ENCODE measurements at regions not wholly inside any gene's neighbourhood (a gene's known extent, or its start where the extent isn't known, plus 50 kb on each side); places are given as distances from the start of the nearest gene placed in this dataset.

DNA sequence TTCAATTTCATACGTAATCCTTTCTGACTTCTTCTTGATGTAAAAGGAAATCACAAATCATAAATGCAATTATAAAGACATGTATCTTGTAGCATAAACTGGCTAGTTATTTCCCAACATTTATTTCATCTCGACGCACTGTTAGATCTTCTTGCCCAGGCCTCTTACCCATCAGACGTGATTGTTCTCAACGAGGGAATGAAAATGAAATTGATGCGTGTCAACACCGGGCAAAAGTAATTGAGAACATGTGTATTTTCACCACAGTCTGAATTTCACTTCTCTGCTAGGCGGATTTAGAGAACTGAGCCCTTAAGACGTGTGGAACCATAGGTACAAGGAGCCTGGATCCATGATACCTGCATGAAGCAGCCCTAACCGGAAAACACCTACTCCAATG lies 519.7 kb downstream of the KCNT2 start:
- H3K36me3 ChIP-seq (ENCODE audit: control insufficient read depth in 2 of 2, insufficient read depth in 2 of 2, low read length in 1 of 2): no peaks in the 10 kb centered on the region
- WGBS (ENCODE audit: insufficient coverage, insufficient replicate concordance, low lambda C conversion rate, missing lambda C conversion rate): 39% methylated on average over 10 of the region's 10 CpGs
- H3K27ac ChIP-seq (ENCODE audit: control insufficient read depth, insufficient read depth): no peak overlapping the region
- no peak overlapping the region for H3K4me3 ChIP-seq
- TF ChIP-seq CBFB (IDR thresholded peaks at IDR 0.05; ENCODE audit: low read depth): no peak
- TF ChIP-seq, protein P1, sequence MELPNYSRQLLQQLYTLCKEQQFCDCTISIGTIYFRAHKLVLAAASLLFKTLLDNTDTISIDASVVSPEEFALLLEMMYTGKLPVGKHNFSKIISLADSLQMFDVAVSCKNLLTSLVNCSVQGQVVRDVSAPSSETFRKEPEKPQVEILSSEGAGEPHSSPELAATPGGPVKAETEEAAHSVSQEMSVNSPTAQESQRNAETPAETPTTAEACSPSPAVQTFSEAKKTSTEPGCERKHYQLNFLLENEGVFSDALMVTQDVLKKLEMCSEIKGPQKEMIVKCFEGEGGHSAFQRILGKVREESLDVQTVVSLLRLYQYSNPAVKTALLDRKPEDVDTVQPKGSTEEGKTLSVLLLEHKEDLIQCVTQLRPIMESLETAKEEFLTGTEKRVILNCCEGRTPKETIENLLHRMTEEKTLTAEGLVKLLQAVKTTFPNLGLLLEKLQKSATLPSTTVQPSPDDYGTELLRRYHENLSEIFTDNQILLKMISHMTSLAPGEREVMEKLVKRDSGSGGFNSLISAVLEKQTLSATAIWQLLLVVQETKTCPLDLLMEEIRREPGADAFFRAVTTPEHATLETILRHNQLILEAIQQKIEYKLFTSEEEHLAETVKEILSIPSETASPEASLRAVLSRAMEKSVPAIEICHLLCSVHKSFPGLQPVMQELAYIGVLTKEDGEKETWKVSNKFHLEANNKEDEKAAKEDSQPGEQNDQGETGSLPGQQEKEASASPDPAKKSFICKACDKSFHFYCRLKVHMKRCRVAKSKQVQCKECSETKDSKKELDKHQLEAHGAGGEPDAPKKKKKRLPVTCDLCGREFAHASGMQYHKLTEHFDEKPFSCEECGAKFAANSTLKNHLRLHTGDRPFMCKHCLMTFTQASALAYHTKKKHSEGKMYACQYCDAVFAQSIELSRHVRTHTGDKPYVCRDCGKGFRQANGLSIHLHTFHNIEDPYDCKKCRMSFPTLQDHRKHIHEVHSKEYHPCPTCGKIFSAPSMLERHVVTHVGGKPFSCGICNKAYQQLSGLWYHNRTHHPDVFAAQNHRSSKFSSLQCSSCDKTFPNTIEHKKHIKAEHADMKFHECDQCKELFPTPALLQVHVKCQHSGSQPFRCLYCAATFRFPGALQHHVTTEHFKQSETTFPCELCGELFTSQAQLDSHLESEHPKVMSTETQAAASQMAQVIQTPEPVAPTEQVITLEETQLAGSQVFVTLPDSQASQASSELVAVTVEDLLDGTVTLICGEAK (IDR thresholded peaks at IDR 0.05; ENCODE audit: borderline replicate concordance): no peak
- no peak for TF ChIP-seq EGR1 (IDR thresholded peaks at IDR 0.05; ENCODE audit: borderline replicate concordance in 1 of 2, low read depth in 2 of 2, low read length in 2 of 2)
- no peak for TF ChIP-seq CBX3 (IDR thresholded peaks at IDR 0.05; ENCODE audit: borderline replicate concordance, low read depth)
- no peak for TF ChIP-seq TAF1 (IDR thresholded peaks at IDR 0.05; ENCODE audit: borderline replicate concordance, low read depth, low read length)
- TF ChIP-seq SMAD1 (IDR thresholded peaks at IDR 0.05; ENCODE audit: low read depth, partially characterized antibody): no peak
- TF ChIP-seq ZNF384 (IDR thresholded peaks at IDR 0.05; ENCODE audit: borderline replicate concordance, low read depth, low read length): no peak
- TF ChIP-seq YY1 (IDR thresholded peaks at IDR 0.05; ENCODE audit: low read depth, low read length): no peak
- no peak for TF ChIP-seq IRF4 (IDR thresholded peaks at IDR 0.05; ENCODE audit: low read depth, low read length)
- TF ChIP-seq LARP7 (IDR thresholded peaks at IDR 0.05): no peak
- TF ChIP-seq MYB (IDR thresholded peaks at IDR 0.05; ENCODE audit: borderline replicate concordance, low read depth, low read length): no peak
- TF ChIP-seq RAD51 (IDR thresholded peaks at IDR 0.05): no peak
- no peak for TF ChIP-seq ESRRA (IDR thresholded peaks at IDR 0.05; ENCODE audit: low read length)
- no peak for TF ChIP-seq FOXM1 (IDR thresholded peaks at IDR 0.05; ENCODE audit: low read depth, low read length)
- TF ChIP-seq REST (IDR thresholded peaks at IDR 0.05; ENCODE audit: low read depth, low read length): no peak
- no peak for TF ChIP-seq MTA2 (IDR thresholded peaks at IDR 0.05; ENCODE audit: low read depth)
- TF ChIP-seq NR2C2 (IDR thresholded peaks at IDR 0.05; ENCODE audit: borderline replicate concordance, control insufficient read depth, insufficient read length, low read depth): no peak
- TF ChIP-seq POLR2AphosphoS2 (IDR thresholded peaks at IDR 0.05; ENCODE audit: low read depth, low read length): no peak
- no peak for TF ChIP-seq HDAC6 (IDR thresholded peaks at IDR 0.05; ENCODE audit: unreplicated experiment)
- ChIA-PET RAD21 (ENCODE audit: unreplicated experiment) (no interaction called here), SMC1A (ENCODE audit: uncharacterized antibody, unreplicated experiment) (interaction anchor here (0.7 kb wide), 1 partner anchor 244 kb away, joined by 3 read pairs; no protein-coding TSS in a partner anchor), CTCF (interaction anchor here (0.7 kb wide), 1 partner anchor 60 kb away, joined by 3 read pairs; no protein-coding TSS in a partner anchor), POLR2A (no interaction called here)
- no peak overlapping the region for H3K4me2 ChIP-seq (ENCODE audit: control insufficient read depth, insufficient read depth)
- H2AFZ ChIP-seq (ENCODE audit: control insufficient read depth, low read depth, low read length): no peak overlapping the region
- no peak overlapping the region for H3K9ac ChIP-seq (ENCODE audit: control insufficient read depth, insufficient read depth, low read length)
- H3K9me3 ChIP-seq (replicated peaks; ENCODE audit: control insufficient read depth, insufficient read depth, low read length): no peaks in the 10 kb centered on the region
- H3K4me1 ChIP-seq (ENCODE audit: control insufficient read depth, insufficient read depth, low read length): no peaks in the 10 kb centered on the region
- H3K79me2 ChIP-seq (ENCODE audit: control insufficient read depth, insufficient read depth, low read length): no peaks in the 10 kb centered on the region
- BruUV-seq (replicated peaks): no TSS peak
- H3K27me3 ChIP-seq (replicated peaks in 1 of 2; ENCODE audit: control insufficient read depth in 2 of 2, insufficient read depth in 2 of 2, low read length in 1 of 2): no peaks in the 10 kb centered on the region
- ATAC-seq (no peak), FAIRE-seq (no peak), DNase-seq (ENCODE audit: low read depth, low spot score) (no peak)
- H4K20me1 ChIP-seq (ENCODE audit: control insufficient read depth, insufficient read depth): no peaks in the 10 kb centered on the region
- intact Hi-C loops (cut with micrococcal nuclease; ENCODE audit: unreplicated experiment): no loop called here
- in situ Hi-C loops (cut with MboI): no loop called here
